IMR-90 (cell line): ENCODE measurements at regions not wholly inside any gene's neighbourhood (a gene's known extent, or its start where the extent isn't known, plus 50 kb on each side); places are given as distances from the start of the nearest gene placed in this dataset.

Source experiments
- BHLHE40 ChIP-seq: fragments of 150-350 bp; IDR thresholded peaks from 2 replicates; pipeline ENCODE4 v1.6.1; 2016; ENCODE audit warnings: mild to moderate bottlenecking, low read depth, low read length
- CEBPB ChIP-seq: IDR thresholded peaks from 2 replicates; pipeline ENCODE4 v1.6.1; 2012; ENCODE audit warnings: low read depth, low read length, improper control_type of control experiment
- CHD1 ChIP-seq: IDR thresholded peaks from 2 replicates; pipeline ENCODE4 v1.6.1; 2012; ENCODE audit warnings: low read depth, low read length, improper control_type of control experiment
- CTCF ChIP-seq: conservative IDR thresholded peaks from 2 replicates; pipeline ENCODE4 v1.5.1; 2012; ENCODE audit warnings: mild to moderate bottlenecking, low read depth, low read length, improper control_type of control experiment
- ELK1 ChIP-seq: fragments of 150-350 bp; IDR thresholded peaks from 2 replicates; pipeline ENCODE4 v1.6.1; 2016; ENCODE audit warnings: low read depth, mild to moderate bottlenecking, low read length, moderate library complexity, borderline replicate concordance
- FOS ChIP-seq: fragments of 150-350 bp; IDR thresholded peaks from 2 replicates; pipeline ENCODE4 v1.6.1; 2016; ENCODE audit warnings: low read depth, low read length
- MAFK ChIP-seq: IDR thresholded peaks from 2 replicates; pipeline ENCODE4 v1.6.1; 2012; ENCODE audit warnings: low read depth, low read length, improper control_type of control experiment
- MAZ ChIP-seq: IDR thresholded peaks from 2 replicates; pipeline ENCODE4 v1.6.1; 2012; ENCODE audit warnings: low read depth, mild to moderate bottlenecking, low read length, improper control_type of control experiment, moderate library complexity, borderline replicate concordance
- POLR2A ChIP-seq: IDR thresholded peaks from 2 replicates; pipeline ENCODE4 v1.6.1; 2012; ENCODE audit warnings: mild to moderate bottlenecking, low read depth, low read length
- RAD21 ChIP-seq: IDR thresholded peaks from 2 replicates; pipeline ENCODE4 v1.6.1; 2012; ENCODE audit warnings: low read length, improper control_type of control experiment
- RCOR1 ChIP-seq: IDR thresholded peaks from 2 replicates; pipeline ENCODE4 v1.6.1; 2012; ENCODE audit warnings: mild to moderate bottlenecking, low read length, improper control_type of control experiment; ENCODE audit not compliant: insufficient replicate concordance
- RFX5 ChIP-seq: IDR thresholded peaks from 2 replicates; pipeline ENCODE4 v1.8.0; 2012; ENCODE audit warnings: low read depth, mild to moderate bottlenecking, low read length, moderate library complexity
- SMC3 ChIP-seq: fragments of 150-350 bp; IDR thresholded peaks from 2 replicates; pipeline ENCODE4 v1.6.1; 2016; ENCODE audit warnings: low read depth, mild to moderate bottlenecking, antibody characterized with exemption, low read length, moderate library complexity
- USF2 ChIP-seq: fragments of 150-350 bp; IDR thresholded peaks from 2 replicates; pipeline ENCODE4 v1.6.1; 2017; ENCODE audit warnings: mild to moderate bottlenecking, antibody characterized with exemption, low read length, low read depth

GRCh38 chr4:157980158-157980557, 192.7 kb downstream of the GASK1B start:
- TF ChIP-seq CTCF (no peak), CEBPB (no peak), MAFK (no peak), RAD21 (no peak), POLR2A (no peak), MAZ (no peak), USF2 (no peak), SMC3 (no peak), FOS (no peak), ELK1 (no peak), BHLHE40 (no peak), RCOR1 (no peak), RFX5 (no peak), CHD1 (no peak)
